Parathyroid adenoma (tissue), 2 donors: ENCODE measurements at regions not wholly inside any gene's neighbourhood (a gene's known extent, or its start where the extent isn't known, plus 50 kb on each side); places are given as distances from the start of the nearest gene placed in this dataset.

Source experiments
- H2AFZ ChIP-seq: fragments of 300-600 bp; sonication (generic); one replicate; pipeline ENCODE4 v1.7.0; 2017; ENCODE audit warnings: antibody characterized with exemption, mild to moderate bottlenecking
- H3K27ac ChIP-seq: fragments of 300-600 bp; sonication (generic); one replicate; pipeline ENCODE4 v1.7.0; 2017
- H3K27me3 ChIP-seq: fragments of 300-600 bp; sonication (generic); one replicate; pipeline ENCODE4 v1.7.0; 2017; ENCODE audit warnings: low read length; ENCODE audit not compliant: control insufficient read depth, insufficient read depth
- H3K36me3 ChIP-seq: fragments of 300-600 bp; sonication (generic); one replicate; pipeline ENCODE4 v1.7.0; 2017; ENCODE audit warnings: low read length; ENCODE audit not compliant: control insufficient read depth, insufficient read depth
- H3K4me1 ChIP-seq: fragments of 300-600 bp; sonication (generic); one replicate; pipeline ENCODE4 v1.7.0; 2017; ENCODE audit warnings: control low read depth
- H3K4me2 ChIP-seq: fragments of 300-600 bp; sonication (generic); one replicate; pipeline ENCODE4 v1.7.0; 2017; ENCODE audit warnings: low read length
- H3K4me3 ChIP-seq: fragments of 300-600 bp; sonication (generic); one replicate; pipeline ENCODE4 v1.7.0; 2017; ENCODE audit warnings: low read depth, low read length
- H3K79me2 ChIP-seq: fragments of 300-600 bp; sonication (generic); one replicate; pipeline ENCODE4 v1.7.0; 2017; ENCODE audit warnings: control low read depth
- H3K9ac ChIP-seq: fragments of 300-600 bp; sonication (generic); one replicate; pipeline ENCODE4 v1.7.0; 2017; ENCODE audit warnings: mild to moderate bottlenecking
- H3K9me3 ChIP-seq: fragments of 300-600 bp; sonication (generic); one replicate; pipeline ENCODE4 v1.7.0; 2017; ENCODE audit warnings: low read length; ENCODE audit not compliant: control insufficient read depth
- CTCF ChIP-seq: fragments of 300-600 bp; sonication (generic); IDR thresholded peaks from one replicate; pipeline ENCODE4 v1.7.0; 2017; ENCODE audit warnings: antibody characterized with exemption, mild to moderate bottlenecking
- donor health status: primary hyperparathyroidism.

- H3K9me3 ChIP-seq = no peaks in the 10 kb centered on the region
- no peaks in the 10 kb centered on the region for H3K36me3 ChIP-seq
- H3K9ac ChIP-seq = no peak overlapping the region
- TF ChIP-seq CTCF = no peak
- no peak overlapping the region for H3K4me3 ChIP-seq
- H3K79me2 ChIP-seq = no peaks in the 10 kb centered on the region
- H2AFZ ChIP-seq = no peak overlapping the region
- no peaks in the 10 kb centered on the region for H3K27me3 ChIP-seq
- no peaks in the 10 kb centered on the region for H3K4me1 ChIP-seq
- no peak overlapping the region for H3K27ac ChIP-seq
- no peak overlapping the region for H3K4me2 ChIP-seq
These were observed 136.3 kb downstream of the DIPK2A start for GRCh38 chr3:144107923-144108322.

- Histone ChIP-seq H3K27me3 (no peaks in the 10 kb centered on the region), H3K9ac (no peak overlapping the region), H3K36me3 (no peaks in the 10 kb centered on the region), H3K4me2 (no peak overlapping the region), H2AFZ (no peak overlapping the region), H3K79me2 (no peaks in the 10 kb centered on the region), H3K4me3 (no peak overlapping the region), H3K4me1 (no peaks in the 10 kb centered on the region), H3K27ac (no peak overlapping the region), H3K9me3 (no peaks in the 10 kb centered on the region)
- TF ChIP-seq CTCF = no peak
These were observed 138.3 kb downstream of the DIPK2A start for GRCh38 chr3:144109944-144110343.

DNA sequence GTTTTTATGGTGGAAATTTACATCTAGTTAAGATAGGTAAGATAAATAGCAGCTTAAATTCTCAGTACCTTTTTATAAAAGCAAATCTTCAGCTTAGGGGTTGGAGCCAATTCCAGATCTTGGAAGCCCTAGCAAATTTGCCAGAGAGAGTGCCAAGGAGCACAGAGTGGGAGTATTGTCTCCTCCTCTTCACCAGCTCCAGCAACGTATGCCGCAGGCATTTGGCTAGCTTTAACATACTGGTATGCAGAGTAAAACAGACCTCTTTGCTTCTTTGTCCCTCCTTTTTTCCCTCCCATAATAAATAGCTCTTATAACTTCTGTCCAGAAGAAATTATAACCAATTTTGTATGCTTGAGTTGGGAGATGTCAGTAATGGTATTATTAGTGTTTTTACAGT lies 140.4 kb downstream of the DIPK2A start:
- H3K9me3 ChIP-seq = no peaks in the 10 kb centered on the region
- H3K4me3 ChIP-seq = no peak overlapping the region
- H2AFZ ChIP-seq = no peak overlapping the region
- H3K27me3 ChIP-seq = no peaks in the 10 kb centered on the region
- no peak for TF ChIP-seq CTCF
- no peak overlapping the region for H3K9ac ChIP-seq
- H3K4me2 ChIP-seq = no peak overlapping the region
- no peaks in the 10 kb centered on the region for H3K36me3 ChIP-seq
- no peaks in the 10 kb centered on the region for H3K4me1 ChIP-seq
- no peak overlapping the region for H3K27ac ChIP-seq
- H3K79me2 ChIP-seq = no peaks in the 10 kb centered on the region

DNA sequence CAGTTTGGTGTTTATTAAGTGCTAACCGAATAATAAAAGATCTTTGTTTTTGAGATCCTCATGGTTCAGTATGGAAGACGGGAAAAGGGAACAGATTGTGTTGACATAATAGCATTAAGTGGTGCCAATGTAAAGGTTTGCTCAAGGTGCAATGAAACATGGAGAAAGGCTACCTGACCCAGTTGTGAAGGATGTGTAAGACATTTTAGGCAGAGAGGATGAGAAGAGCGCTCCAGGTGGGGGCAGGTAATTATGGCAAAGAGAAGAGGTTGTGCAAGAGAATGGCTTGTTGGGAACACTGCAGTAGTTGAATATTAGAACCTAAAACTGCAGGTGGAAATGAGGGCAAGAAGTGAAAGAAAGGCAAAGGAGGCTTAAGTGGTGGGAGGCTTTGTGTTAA lies 140.8 kb downstream of the DIPK2A start:
- Histone ChIP-seq H3K27ac (no peak overlapping the region), H3K4me2 (no peak overlapping the region), H3K4me1 (no peaks in the 10 kb centered on the region), H3K4me3 (no peak overlapping the region), H3K79me2 (no peaks in the 10 kb centered on the region), H2AFZ (no peak overlapping the region), H3K27me3 (no peaks in the 10 kb centered on the region), H3K9ac (no peak overlapping the region), H3K36me3 (no peaks in the 10 kb centered on the region), H3K9me3 (no peaks in the 10 kb centered on the region)
- no peak for TF ChIP-seq CTCF

DNA sequence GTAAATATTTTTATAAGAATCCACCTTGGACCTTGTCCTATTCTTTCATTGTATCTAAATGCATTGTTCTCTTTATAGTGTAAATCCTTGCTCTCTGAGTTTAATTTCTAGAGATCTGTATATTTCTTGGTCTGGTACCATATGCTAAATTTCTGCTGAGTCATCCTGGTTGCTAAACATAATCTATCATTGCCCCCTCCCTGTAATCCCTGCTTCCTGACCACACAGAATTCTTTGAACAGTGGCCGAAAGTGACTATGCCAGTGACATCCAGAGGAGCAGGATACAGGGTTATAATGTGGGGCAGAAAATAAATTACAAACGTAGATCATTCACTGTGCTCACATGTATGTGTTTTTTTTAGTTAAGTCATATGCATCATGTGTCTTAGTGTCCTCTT lies 143.1 kb downstream of the DIPK2A start:
- no peak overlapping the region for H3K4me2 ChIP-seq
- no peaks in the 10 kb centered on the region for H3K9me3 ChIP-seq
- H3K4me1 ChIP-seq = no peaks in the 10 kb centered on the region
- no peak overlapping the region for H3K27ac ChIP-seq
- no peak overlapping the region for H3K4me3 ChIP-seq
- no peaks in the 10 kb centered on the region for H3K36me3 ChIP-seq
- TF ChIP-seq CTCF = no peak
- H2AFZ ChIP-seq = no peak overlapping the region
- H3K9ac ChIP-seq = no peak overlapping the region
- no peaks in the 10 kb centered on the region for H3K27me3 ChIP-seq
- no peaks in the 10 kb centered on the region for H3K79me2 ChIP-seq
